Keratinocyte (primary cell): ENCODE measurements at regions not wholly inside any gene's neighbourhood (a gene's known extent, or its start where the extent isn't known, plus 50 kb on each side); places are given as distances from the start of the nearest gene placed in this dataset.

ENCODE experiments used
- CTCF ChIP-seq, 3 experiments: IDR thresholded peaks in 1 of 3; conservative IDR thresholded peaks in 1 of 3; optimal IDR thresholded peaks in 1 of 3; 2 replicates in 2 of 3; 3 replicates in 1 of 3; pipeline versions ENCODE3 to v1.5.1; 2011; ENCODE audit warnings: low read length in 3 of 3, mild to moderate bottlenecking in 3 of 3, moderate library complexity in 2 of 3, control low read depth in 1 of 3, inconsistent platforms in 1 of 3; ENCODE audit not compliant: insufficient read depth in 2 of 3; ENCODE audit errors: extremely low read depth in 1 of 3
- EZH2 ChIP-seq: IDR thresholded peaks from one replicate; pipeline ENCODE4 v1.6.1; 2012; ENCODE audit warnings: inconsistent platforms, mild to moderate bottlenecking, low read length, moderate library complexity

- no peak for TF ChIP-seq CTCF (optimal IDR thresholded peaks at IDR 0.05 in 1 of 3, IDR thresholded peaks at IDR 0.05 in 1 of 3, conservative IDR thresholded peaks at IDR 0.05 in 1 of 3; ENCODE audit: extremely low read depth in 1 of 3, insufficient read depth in 2 of 3, low read length in 3 of 3)
- no peak for TF ChIP-seq EZH2
Measured at GRCh38 chr20:47988676-47989075, 203.4 kb upstream of the SULF2 start.
